ENCODE measurements at regions not wholly inside any gene's neighbourhood (a gene's known extent, or its start where the extent isn't known, plus 50 kb on each side); places are given as distances from the start of the nearest gene placed in this dataset.

DNA sequence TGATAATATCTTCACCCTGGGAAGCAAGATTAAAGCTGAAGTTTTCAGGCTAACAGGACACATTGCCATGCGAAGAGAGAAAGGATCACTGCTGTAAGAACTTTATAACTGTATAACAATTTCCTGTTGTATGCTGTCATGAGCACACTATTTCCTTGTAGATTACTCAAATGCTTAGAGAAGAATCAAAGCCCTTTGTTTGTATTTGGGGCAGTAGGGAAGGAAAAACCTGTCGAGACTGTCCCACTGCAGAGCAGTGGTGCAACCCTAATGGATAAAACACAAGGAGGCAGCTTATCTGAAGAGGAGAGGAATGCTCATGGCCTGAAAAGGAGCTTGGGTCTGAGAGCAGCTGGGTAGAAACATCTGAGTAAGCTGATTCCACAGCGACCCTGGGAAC, 327.7 kb upstream of the NPSR1 start:
- no peaks in the 10 kb centered on the region for H3K4me1 Mint-ChIP-seq
- H3K4me3 Mint-ChIP-seq, result no peak overlapping the region
- WGBS (ENCODE audit: insufficient coverage), result 80% methylated on average over 1 of the region's 3 CpGs
- H3K4me1 ChIP-seq (ENCODE audit: control insufficient read depth in 1 of 2, insufficient read depth in 2 of 2, low read length in 2 of 2), result no peaks in the 10 kb centered on the region
- peaks cover 0 to 1% (median 0%) of the 10 kb centered on the region in 7 donors for H3K9me3 Mint-ChIP-seq
- intact Hi-C loops (cut with micrococcal nuclease), result no loop called here
- no peaks in the 10 kb centered on the region for H3K36me3 Mint-ChIP-seq
- no peaks in the 10 kb centered on the region for H3K9me3 ChIP-seq (replicated peaks in 1 of 2; ENCODE audit: control insufficient read depth in 1 of 2, insufficient read depth in 1 of 2, low read length in 2 of 2)
- no peak overlapping the region for H3K9ac ChIP-seq (ENCODE audit: insufficient read depth, low read length, poor library complexity, severe bottlenecking)
- H3K4me2 ChIP-seq (replicated peaks; ENCODE audit: extremely low read depth, low read length, poor library complexity, severe bottlenecking), result no peak overlapping the region
- no peaks in the 10 kb centered on the region for H3K27me3 ChIP-seq (ENCODE audit: control insufficient read depth in 2 of 2, insufficient read depth in 2 of 2, low read length in 2 of 2)
- no peak overlapping the region for H3K27ac ChIP-seq (ENCODE audit: low read depth in 1 of 2, low read length in 2 of 2)
- H3K4me3 ChIP-seq (replicated peaks in 1 of 3; ENCODE audit: low read depth in 2 of 3, low read length in 3 of 3), result no peak overlapping the region
- no peaks in the 10 kb centered on the region for H4K20me1 ChIP-seq (ENCODE audit: insufficient read depth, low read length)
- no peak for DNase-seq
- H3K79me2 ChIP-seq (ENCODE audit: insufficient read depth, low read length), result no peaks in the 10 kb centered on the region
- no peaks in the 10 kb centered on the region for H3K36me3 ChIP-seq (replicated peaks in 1 of 2; ENCODE audit: control insufficient read depth in 1 of 2, insufficient read depth in 2 of 2, low read length in 2 of 2)
- no peak overlapping the region for H2AFZ ChIP-seq (ENCODE audit: insufficient read depth, low read depth, low read length, poor library complexity, severe bottlenecking)
- no peak for TF ChIP-seq CTCF (IDR thresholded peaks at IDR 0.05)
- H3K27ac Mint-ChIP-seq, result no peak overlapping the region
- H3K27me3 Mint-ChIP-seq (ENCODE audit: low read depth in 3 of 3), result no peaks in the 10 kb centered on the region

- no peak for TF ChIP-seq CTCF (IDR thresholded peaks at IDR 0.05)
- intact Hi-C loops (cut with micrococcal nuclease), result no loop called here
Observed at GRCh38 chr7:34331102-34331501, 326.9 kb upstream of the NPSR1 start.

More at GRCh38 chr7:34331102-34331501, 326.9 kb upstream of the NPSR1 start:
- Histone ChIP-seq H3K27me3 (ENCODE audit: control insufficient read depth in 2 of 2, insufficient read depth in 2 of 2, low read length in 2 of 2) (no peaks in the 10 kb centered on the region), H2AFZ (ENCODE audit: insufficient read depth, low read depth, low read length, poor library complexity, severe bottlenecking) (no peak overlapping the region), H3K4me2 (replicated peaks; ENCODE audit: extremely low read depth, low read length, poor library complexity, severe bottlenecking) (no peak overlapping the region), H3K9ac (ENCODE audit: insufficient read depth, low read length, poor library complexity, severe bottlenecking) (no peak overlapping the region), H3K4me1 (ENCODE audit: control insufficient read depth in 1 of 2, insufficient read depth in 2 of 2, low read length in 2 of 2) (no peaks in the 10 kb centered on the region), H3K9me3 (replicated peaks in 1 of 2; ENCODE audit: control insufficient read depth in 1 of 2, insufficient read depth in 1 of 2, low read length in 2 of 2) (no peaks in the 10 kb centered on the region), H3K79me2 (ENCODE audit: insufficient read depth, low read length) (no peaks in the 10 kb centered on the region), H3K36me3 (replicated peaks in 1 of 2; ENCODE audit: control insufficient read depth in 1 of 2, insufficient read depth in 2 of 2, low read length in 2 of 2) (no peaks in the 10 kb centered on the region), H3K27ac (ENCODE audit: low read depth in 1 of 2, low read length in 2 of 2) (no peak overlapping the region), H3K4me3 (replicated peaks in 1 of 3; ENCODE audit: low read depth in 2 of 3, low read length in 3 of 3) (no peak overlapping the region), H4K20me1 (ENCODE audit: insufficient read depth, low read length) (no peaks in the 10 kb centered on the region)
- WGBS (ENCODE audit: insufficient coverage), result 67% methylated on average over 1 of the region's 2 CpGs
- Mint-ChIP-seq H3K36me3 (no peaks in the 10 kb centered on the region), H3K9me3 (peaks cover 0 to 1% (median 0%) of the 10 kb centered on the region in 7 donors), H3K4me1 (no peaks in the 10 kb centered on the region), H3K27me3 (ENCODE audit: low read depth in 3 of 3) (no peaks in the 10 kb centered on the region), H3K4me3 (no peak overlapping the region), H3K27ac (no peak overlapping the region)
- no peak for DNase-seq
